ENCODE measurements at regions not wholly inside any gene's neighbourhood (a gene's known extent, or its start where the extent isn't known, plus 50 kb on each side); places are given as distances from the start of the nearest gene placed in this dataset.

GRCh38 chr3:10555263-10555662, 49.9 kb upstream of the ATP2B2 start:
- DNase-seq (ENCODE audit: low spot score): no peak

- DNase-seq (ENCODE audit: low spot score): no peak
Observed at GRCh38 chr3:10556312-10556711, 50.9 kb upstream of the ATP2B2 start.

- DNase-seq (ENCODE audit: low spot score): no peak
Observed at GRCh38 chr3:10557250-10557649, 51.9 kb upstream of the ATP2B2 start.

- no peak for DNase-seq (ENCODE audit: low spot score)
Observed at GRCh38 chr3:10557781-10558373, 52.5 kb upstream of the ATP2B2 start.

GRCh38 chr3:10558736-10559135, 53.4 kb upstream of the ATP2B2 start:
- peak; percentile 26 for DNase-seq (ENCODE audit: low spot score)

- DNase-seq (ENCODE audit: low spot score): no peak
Observed at GRCh38 chr3:10560060-10560861, 54.9 kb upstream of the ATP2B2 start.

- DNase-seq (ENCODE audit: low spot score): no peak
Observed at GRCh38 chr3:10561162-10561945, 56.0 kb upstream of the ATP2B2 start.

GRCh38 chr3:10561946-10562560, 56.7 kb upstream of the ATP2B2 start:
- DNase-seq (ENCODE audit: low spot score): no peak

GRCh38 chr3:10563396-10563795, 58.0 kb upstream of the ATP2B2 start:
- no peak for DNase-seq (ENCODE audit: low spot score)

- no peak for DNase-seq (ENCODE audit: low spot score)
Observed at GRCh38 chr3:10565814-10566213, 60.4 kb upstream of the ATP2B2 start.

- DNase-seq (ENCODE audit: low spot score): no peak
Observed at GRCh38 chr3:10566451-10566850, 61.1 kb upstream of the ATP2B2 start.

- DNase-seq (ENCODE audit: low spot score): no peak
Observed at GRCh38 chr3:10568549-10568948, 63.2 kb upstream of the ATP2B2 start.

- DNase-seq (ENCODE audit: low spot score): peak; percentile 35
Observed at GRCh38 chr3:10570196-10570946, 65.0 kb upstream of the ATP2B2 start.

- no peak for DNase-seq (ENCODE audit: low spot score)
Observed at GRCh38 chr3:10574101-10574620, 68.8 kb upstream of the ATP2B2 start.

- no peak for DNase-seq (ENCODE audit: low spot score)
Observed at GRCh38 chr3:10575601-10576160, 70.3 kb upstream of the ATP2B2 start.

GRCh38 chr3:10577486-10577885, 72.1 kb upstream of the ATP2B2 start:
- peak; percentile 24 for DNase-seq (ENCODE audit: low spot score)

GRCh38 chr3:10580426-10580825, 75.0 kb upstream of the ATP2B2 start:
- no peak for DNase-seq (ENCODE audit: low spot score)

- peak; percentile 14 for DNase-seq (ENCODE audit: low spot score)
Observed at GRCh38 chr3:10581251-10581650, 75.9 kb upstream of the ATP2B2 start.

- no peak for DNase-seq (ENCODE audit: low spot score)
Observed at GRCh38 chr3:10581716-10582115, 76.3 kb upstream of the ATP2B2 start.

GRCh38 chr3:10582733-10583132, 77.3 kb upstream of the ATP2B2 start:
- DNase-seq (ENCODE audit: low spot score): no peak
